H1 (cell line): ENCODE measurements at regions not wholly inside any gene's neighbourhood (a gene's known extent, or its start where the extent isn't known, plus 50 kb on each side); places are given as distances from the start of the nearest gene placed in this dataset.

Experiments
- EP300 ChIP-seq, 2 experiments: IDR thresholded peaks; 1 replicate in 1 of 2; 2 replicates in 1 of 2; pipeline ENCODE4 v1.6.1; 2011 to 2012; ENCODE audit warnings: low read depth in 2 of 2, low read length in 2 of 2, mild to moderate bottlenecking in 2 of 2, borderline replicate concordance in 1 of 2, inconsistent platforms in 1 of 2, moderate library complexity in 1 of 2
- EZH2 ChIP-seq: fragments of 200-600 bp; sonication (generic); IDR thresholded peaks from 2 replicates; pipeline ENCODE4 v1.7.1; 2012; ENCODE audit warnings: low read depth, mild to moderate bottlenecking, moderate library complexity, low read length, inconsistent platforms; ENCODE audit not compliant: severe bottlenecking
- POLR2A ChIP-seq, 2 experiments: IDR thresholded peaks; 1 replicate in 1 of 2; 2 replicates in 1 of 2; pipeline ENCODE4 v1.6.1; 2011; ENCODE audit warnings: low read depth in 2 of 2, low read length in 2 of 2, mild to moderate bottlenecking in 2 of 2; ENCODE audit errors: control extremely low read depth in 1 of 2
- RBBP5 ChIP-seq: IDR thresholded peaks from 2 replicates; pipeline ENCODE4 v1.7.1; 2012; ENCODE audit warnings: low read depth, mild to moderate bottlenecking, inconsistent platforms, low read length, moderate library complexity, borderline replicate concordance
- RFX5 ChIP-seq: IDR thresholded peaks from 2 replicates; pipeline ENCODE4 v1.6.1; 2011; ENCODE audit warnings: low read depth, low read length, improper control_type of control experiment, borderline replicate concordance
- SIN3A ChIP-seq, 2 experiments: IDR thresholded peaks in 1 of 2; conservative IDR thresholded peaks in 1 of 2; 2 replicates each; pipeline ENCODE4 v1.6.1; 2011 to 2012; ENCODE audit warnings: low read length in 2 of 2, improper control_type of control experiment in 1 of 2, low read depth in 1 of 2, mild to moderate bottlenecking in 1 of 2
- SUZ12 ChIP-seq: fragments of 200-600 bp; sonication (generic); IDR thresholded peaks from 2 replicates; pipeline ENCODE4 v1.6.1; 2012; ENCODE audit warnings: mild to moderate bottlenecking, inconsistent platforms, low read length, moderate library complexity, mixed read lengths
- ZNF274 ChIP-seq: IDR thresholded peaks from 2 replicates; pipeline ENCODE4 v1.7.0; 2012; ENCODE audit warnings: low read length, borderline replicate concordance; ENCODE audit errors: extremely low read depth
- TF ChIP-seq, protein P1 (sequence below), 3 experiments: IDR thresholded peaks; 1 replicate in 2 of 3; 2 replicates in 1 of 3; pipeline versions ENCODE4 v1.5.1 to v1.6.1; 2011; ENCODE audit warnings: low read length in 3 of 3, mild to moderate bottlenecking in 3 of 3, inconsistent platforms in 2 of 3, low read depth in 1 of 3, moderate library complexity in 1 of 3; ENCODE audit not compliant: insufficient read depth in 1 of 3; ENCODE audit errors: control extremely low read depth in 1 of 3
- TF ChIP-seq, protein P2 (sequence below): IDR thresholded peaks from 2 replicates; pipeline ENCODE4 v1.6.1; 2012; ENCODE audit warnings: inconsistent platforms
- TF ChIP-seq, protein P3 (sequence below): IDR thresholded peaks from 2 replicates; pipeline ENCODE4 v1.6.1; 2011; ENCODE audit warnings: low read length, improper control_type of control experiment
- TF ChIP-seq, protein P4 (sequence below): IDR thresholded peaks from 2 replicates; pipeline ENCODE4 v1.6.1; 2011; ENCODE audit warnings: low read depth, mild to moderate bottlenecking, low read length; ENCODE audit not compliant: insufficient read depth
- TF ChIP-seq, protein P5 (sequence below): IDR thresholded peaks from 2 replicates; pipeline ENCODE4 v1.6.1; 2012; ENCODE audit warnings: low read length, inconsistent platforms

DNA sequence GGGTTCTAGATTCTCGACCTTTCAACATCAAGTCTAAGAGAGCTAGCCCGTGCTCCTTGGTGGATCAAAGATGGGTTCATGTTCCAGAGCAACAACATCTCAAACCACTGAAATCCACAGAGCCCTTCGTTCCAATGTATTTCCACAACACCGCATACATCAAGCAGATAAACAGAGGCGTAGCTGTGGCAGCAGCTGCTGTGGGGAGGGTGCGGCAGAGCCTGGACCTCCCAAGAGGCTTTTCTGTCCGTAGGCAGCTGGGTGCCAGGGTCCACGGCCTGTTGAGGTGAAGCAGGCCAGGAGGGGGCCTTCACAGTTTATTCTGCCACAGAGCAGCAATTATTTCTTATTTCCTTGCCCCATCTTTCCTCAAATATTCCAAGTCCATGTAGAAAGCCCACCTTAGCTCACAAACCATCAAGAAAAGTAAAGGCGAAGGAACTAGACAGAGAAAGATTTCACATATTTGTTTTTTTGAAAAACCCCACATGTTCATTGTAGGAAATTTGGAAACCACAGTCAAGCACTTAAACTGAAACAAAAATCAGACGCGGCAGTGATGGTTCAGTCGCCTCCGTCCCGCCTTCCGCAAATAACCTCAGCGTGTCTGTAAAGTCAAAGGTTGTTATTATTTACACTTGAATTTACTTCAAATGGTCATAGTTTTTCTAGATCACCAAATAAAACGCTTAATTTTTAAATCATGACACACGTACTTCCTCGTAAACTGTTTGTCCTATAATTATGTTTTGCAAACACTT, 144.6 kb upstream of the FOXF1 start:
- TF ChIP-seq, protein P1, sequence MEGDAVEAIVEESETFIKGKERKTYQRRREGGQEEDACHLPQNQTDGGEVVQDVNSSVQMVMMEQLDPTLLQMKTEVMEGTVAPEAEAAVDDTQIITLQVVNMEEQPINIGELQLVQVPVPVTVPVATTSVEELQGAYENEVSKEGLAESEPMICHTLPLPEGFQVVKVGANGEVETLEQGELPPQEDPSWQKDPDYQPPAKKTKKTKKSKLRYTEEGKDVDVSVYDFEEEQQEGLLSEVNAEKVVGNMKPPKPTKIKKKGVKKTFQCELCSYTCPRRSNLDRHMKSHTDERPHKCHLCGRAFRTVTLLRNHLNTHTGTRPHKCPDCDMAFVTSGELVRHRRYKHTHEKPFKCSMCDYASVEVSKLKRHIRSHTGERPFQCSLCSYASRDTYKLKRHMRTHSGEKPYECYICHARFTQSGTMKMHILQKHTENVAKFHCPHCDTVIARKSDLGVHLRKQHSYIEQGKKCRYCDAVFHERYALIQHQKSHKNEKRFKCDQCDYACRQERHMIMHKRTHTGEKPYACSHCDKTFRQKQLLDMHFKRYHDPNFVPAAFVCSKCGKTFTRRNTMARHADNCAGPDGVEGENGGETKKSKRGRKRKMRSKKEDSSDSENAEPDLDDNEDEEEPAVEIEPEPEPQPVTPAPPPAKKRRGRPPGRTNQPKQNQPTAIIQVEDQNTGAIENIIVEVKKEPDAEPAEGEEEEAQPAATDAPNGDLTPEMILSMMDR (IDR thresholded peaks at IDR 0.05; ENCODE audit: control extremely low read depth in 1 of 3, insufficient read depth in 1 of 3, low read depth in 1 of 3, low read length in 3 of 3) = no peak
- TF ChIP-seq EZH2 (no peak), EP300 (IDR thresholded peaks at IDR 0.05; ENCODE audit: borderline replicate concordance in 1 of 2, low read depth in 2 of 2, low read length in 2 of 2) (no peak), SUZ12 (no peak), POLR2A (IDR thresholded peaks at IDR 0.05; ENCODE audit: control extremely low read depth in 1 of 2, low read depth in 2 of 2, low read length in 2 of 2) (no peak), ZNF274 (no peak), SIN3A (conservative IDR thresholded peaks at IDR 0.05 in 1 of 2, IDR thresholded peaks at IDR 0.05 in 1 of 2; ENCODE audit: low read depth in 1 of 2, low read length in 2 of 2) (no peak), RFX5 (no peak), RBBP5 (no peak)
- TF ChIP-seq, protein P2, sequence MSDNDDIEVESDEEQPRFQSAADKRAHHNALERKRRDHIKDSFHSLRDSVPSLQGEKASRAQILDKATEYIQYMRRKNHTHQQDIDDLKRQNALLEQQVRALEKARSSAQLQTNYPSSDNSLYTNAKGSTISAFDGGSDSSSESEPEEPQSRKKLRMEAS = no peak
- TF ChIP-seq, protein P3, sequence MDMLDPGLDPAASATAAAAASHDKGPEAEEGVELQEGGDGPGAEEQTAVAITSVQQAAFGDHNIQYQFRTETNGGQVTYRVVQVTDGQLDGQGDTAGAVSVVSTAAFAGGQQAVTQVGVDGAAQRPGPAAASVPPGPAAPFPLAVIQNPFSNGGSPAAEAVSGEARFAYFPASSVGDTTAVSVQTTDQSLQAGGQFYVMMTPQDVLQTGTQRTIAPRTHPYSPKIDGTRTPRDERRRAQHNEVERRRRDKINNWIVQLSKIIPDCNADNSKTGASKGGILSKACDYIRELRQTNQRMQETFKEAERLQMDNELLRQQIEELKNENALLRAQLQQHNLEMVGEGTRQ = no peak
- TF ChIP-seq, protein P4, sequence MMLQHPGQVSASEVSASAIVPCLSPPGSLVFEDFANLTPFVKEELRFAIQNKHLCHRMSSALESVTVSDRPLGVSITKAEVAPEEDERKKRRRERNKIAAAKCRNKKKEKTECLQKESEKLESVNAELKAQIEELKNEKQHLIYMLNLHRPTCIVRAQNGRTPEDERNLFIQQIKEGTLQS = no peak
- TF ChIP-seq, protein P5, sequence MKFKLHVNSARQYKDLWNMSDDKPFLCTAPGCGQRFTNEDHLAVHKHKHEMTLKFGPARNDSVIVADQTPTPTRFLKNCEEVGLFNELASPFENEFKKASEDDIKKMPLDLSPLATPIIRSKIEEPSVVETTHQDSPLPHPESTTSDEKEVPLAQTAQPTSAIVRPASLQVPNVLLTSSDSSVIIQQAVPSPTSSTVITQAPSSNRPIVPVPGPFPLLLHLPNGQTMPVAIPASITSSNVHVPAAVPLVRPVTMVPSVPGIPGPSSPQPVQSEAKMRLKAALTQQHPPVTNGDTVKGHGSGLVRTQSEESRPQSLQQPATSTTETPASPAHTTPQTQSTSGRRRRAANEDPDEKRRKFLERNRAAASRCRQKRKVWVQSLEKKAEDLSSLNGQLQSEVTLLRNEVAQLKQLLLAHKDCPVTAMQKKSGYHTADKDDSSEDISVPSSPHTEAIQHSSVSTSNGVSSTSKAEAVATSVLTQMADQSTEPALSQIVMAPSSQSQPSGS = no peak
